Cardiac muscle cell (in vitro differentiated cells and primary cell): ENCODE measurements at regions not wholly inside any gene's neighbourhood (a gene's known extent, or its start where the extent isn't known, plus 50 kb on each side); places are given as distances from the start of the nearest gene placed in this dataset.

Source experiments
- DNase-seq, 2 donors: peaks; one replicate each; pipeline versions ENCODE4 v3.0.0 to v3.0.0-alpha.2; 2010 to 2017; ENCODE audit warnings: low read depth in 1 of 2, low spot score in 1 of 2
- H3K27ac ChIP-seq: fragments of 200-600 bp; sonication (generic); 2 replicates; pipeline ENCODE4 v1.5.1; 2016
- H3K27me3 ChIP-seq: fragments of 200-600 bp; sonication (generic); 2 replicates; pipeline ENCODE4 v1.6.0; 2016; ENCODE audit warnings: control low read depth
- H3K36me3 ChIP-seq: fragments of 200-600 bp; sonication (generic); 2 replicates; pipeline ENCODE4 v1.5.1; 2016; ENCODE audit warnings: control low read depth
- H3K4me1 ChIP-seq: fragments of 200-600 bp; sonication (generic); 2 replicates; pipeline ENCODE4 v1.8.1; 2017; ENCODE audit warnings: low read depth, mild to moderate bottlenecking, mixed run types
- H3K4me3 ChIP-seq: fragments of 200-600 bp; sonication (generic); 2 replicates; pipeline ENCODE4 v1.5.1; 2016; ENCODE audit warnings: mild to moderate bottlenecking
- H3K9me3 ChIP-seq: fragments of 200-600 bp; sonication (generic); 2 replicates; pipeline ENCODE4 v1.5.1; 2017; ENCODE audit warnings: low read depth, mild to moderate bottlenecking, control low read depth
- CTCF ChIP-seq: IDR thresholded peaks from 2 replicates; pipeline ENCODE4 v1.5.1; 2012; ENCODE audit warnings: low read depth, mild to moderate bottlenecking, low read length

- DNase-seq: no peak
- no peak for TF ChIP-seq CTCF
- H3K27me3 ChIP-seq: no peaks in the 10 kb centered on the region
- H3K9me3 ChIP-seq: no peaks in the 10 kb centered on the region
- no peaks in the 10 kb centered on the region for H3K36me3 ChIP-seq
- no peak overlapping the region for H3K4me3 ChIP-seq
- no peaks in the 10 kb centered on the region for H3K4me1 ChIP-seq
- H3K27ac ChIP-seq: no peak overlapping the region
Observed at GRCh38 chr15:25186411-25186810, 231.6 kb downstream of the SNRPN start.

- H3K9me3 ChIP-seq: no peaks in the 10 kb centered on the region
- no peak overlapping the region for H3K27ac ChIP-seq
Observed at GRCh38 chr15:25186906-25187645, 232.3 kb downstream of the SNRPN start.

GRCh38 chr15:25188051-25188450 is 233.3 kb downstream of the SNRPN start:
- DNase-seq: no peak
- no peak for TF ChIP-seq CTCF
- no peak overlapping the region for H3K27ac ChIP-seq
- H3K4me3 ChIP-seq: no peak overlapping the region
- no peaks in the 10 kb centered on the region for H3K4me1 ChIP-seq
- H3K27me3 ChIP-seq: no peaks in the 10 kb centered on the region
- H3K36me3 ChIP-seq: no peaks in the 10 kb centered on the region
- H3K9me3 ChIP-seq: no peaks in the 10 kb centered on the region

More at GRCh38 chr15:25186906-25187645, 232.3 kb downstream of the SNRPN start:
- H3K4me1 ChIP-seq: no peaks in the 10 kb centered on the region
- H3K36me3 ChIP-seq: no peaks in the 10 kb centered on the region
- no peaks in the 10 kb centered on the region for H3K27me3 ChIP-seq
- TF ChIP-seq CTCF: no peak
- no peak for DNase-seq
- H3K4me3 ChIP-seq: no peak overlapping the region

GRCh38 chr15:25188551-25189101 is 233.8 kb downstream of the SNRPN start:
- no peaks in the 10 kb centered on the region for H3K9me3 ChIP-seq
- no peak overlapping the region for H3K27ac ChIP-seq
- no peaks in the 10 kb centered on the region for H3K4me1 ChIP-seq
- no peak for DNase-seq
- no peak overlapping the region for H3K4me3 ChIP-seq
- no peaks in the 10 kb centered on the region for H3K27me3 ChIP-seq
- H3K36me3 ChIP-seq: no peaks in the 10 kb centered on the region
- no peak for TF ChIP-seq CTCF

GRCh38 chr15:25189551-25189950 is 234.8 kb downstream of the SNRPN start:
- Histone ChIP-seq H3K9me3 (no peaks in the 10 kb centered on the region), H3K27me3 (no peaks in the 10 kb centered on the region), H3K27ac (no peak overlapping the region), H3K36me3 (no peaks in the 10 kb centered on the region), H3K4me3 (no peak overlapping the region), H3K4me1 (no peaks in the 10 kb centered on the region)
- DNase-seq: no peak
- no peak for TF ChIP-seq CTCF
